Body of pancreas (tissue), 4 donors: ENCODE measurements at regions not wholly inside any gene's neighbourhood (a gene's known extent, or its start where the extent isn't known, plus 50 kb on each side); places are given as distances from the start of the nearest gene placed in this dataset.

Source experiments
- ATAC-seq: fragments of 150-250 bp; one replicate; pipeline ENCODE4 v1.9.1; 2016
- DNase-seq, 4 donors: peaks; one replicate each; pipeline ENCODE4 v3.0.0-alpha.2; 2019
- H3K27ac ChIP-seq, 4 donors: fragments of 200-600 bp; sonication (generic); 1 replicate in 3 of 4; 2 replicates in 1 of 4; pipeline versions ENCODE4 v1.5.1 to v1.6.1; 2016 to 2019; ENCODE audit warnings: mild to moderate bottlenecking in 1 of 4, mixed read lengths in 1 of 4, moderate library complexity in 1 of 4
- H3K27me3 ChIP-seq, 2 donors: fragments of 200-600 bp; sonication (generic); one replicate each; pipeline ENCODE4 v1.6.0; 2016; ENCODE audit warnings: mild to moderate bottlenecking in 1 of 2
- H3K36me3 ChIP-seq, 2 donors: fragments of 200-600 bp; sonication (generic); replicated peaks in 1 of 2; 2 replicates each; pipeline ENCODE4 v1.5.1; 2016; ENCODE audit warnings: low read depth in 2 of 2; ENCODE audit not compliant: insufficient read depth in 1 of 2
- H3K4me1 ChIP-seq: fragments of 200-600 bp; sonication (generic); one replicate; pipeline ENCODE4 v1.6.0; 2016
- H3K4me3 ChIP-seq, 2 donors: fragments of 200-600 bp; sonication (generic); 1 replicate in 1 of 2; 2 replicates in 1 of 2; pipeline ENCODE4 v1.5.1; 2016 to 2019
- H3K9me3 ChIP-seq, 3 donors: fragments of 200-600 bp; sonication (generic); 1 replicate in 2 of 3; 2 replicates in 1 of 3; pipeline ENCODE4 v1.5.1; 2016
- POLR2A ChIP-seq, 3 donors: fragments of 450-650 bp; IDR thresholded peaks; one replicate each; pipeline ENCODE4 v1.6.1; 2016; ENCODE audit warnings: antibody characterized with exemption in 3 of 3, mild to moderate bottlenecking in 2 of 3
- WGBS, 2 donors: methylation state at CpG; one replicate each; pipeline ENCODE4 v1.1.5; 2017; 5-methylcytosine and 5-hydroxymethylcytosine counted together
- intact Hi-C: fragments of 100-400 bp; cut with DNase I; formaldehyde crosslinking; loops from one replicate; pipeline ENCODE4 v1.15.1; 2023
- TF ChIP-seq, protein P1 (sequence below), 7 experiments: fragments of 450-650 bp in 4 of 7; fragments of 200-600 bp in 3 of 7; sonication (generic) in 3 of 7; IDR thresholded peaks; one replicate each; pipeline ENCODE4 v1.5.1; 2016 to 2019; ENCODE audit warnings: antibody characterized with exemption in 7 of 7

- DNase-seq (no peak), ATAC-seq (no peak)
- 37 to 41% methylated on average over 1 of the region's 1 CpG for WGBS, 2 donors
- no peak overlapping the region for H3K27ac ChIP-seq
- TF ChIP-seq POLR2A (IDR thresholded peaks at IDR 0.05), result no peak
- TF ChIP-seq, protein P1, sequence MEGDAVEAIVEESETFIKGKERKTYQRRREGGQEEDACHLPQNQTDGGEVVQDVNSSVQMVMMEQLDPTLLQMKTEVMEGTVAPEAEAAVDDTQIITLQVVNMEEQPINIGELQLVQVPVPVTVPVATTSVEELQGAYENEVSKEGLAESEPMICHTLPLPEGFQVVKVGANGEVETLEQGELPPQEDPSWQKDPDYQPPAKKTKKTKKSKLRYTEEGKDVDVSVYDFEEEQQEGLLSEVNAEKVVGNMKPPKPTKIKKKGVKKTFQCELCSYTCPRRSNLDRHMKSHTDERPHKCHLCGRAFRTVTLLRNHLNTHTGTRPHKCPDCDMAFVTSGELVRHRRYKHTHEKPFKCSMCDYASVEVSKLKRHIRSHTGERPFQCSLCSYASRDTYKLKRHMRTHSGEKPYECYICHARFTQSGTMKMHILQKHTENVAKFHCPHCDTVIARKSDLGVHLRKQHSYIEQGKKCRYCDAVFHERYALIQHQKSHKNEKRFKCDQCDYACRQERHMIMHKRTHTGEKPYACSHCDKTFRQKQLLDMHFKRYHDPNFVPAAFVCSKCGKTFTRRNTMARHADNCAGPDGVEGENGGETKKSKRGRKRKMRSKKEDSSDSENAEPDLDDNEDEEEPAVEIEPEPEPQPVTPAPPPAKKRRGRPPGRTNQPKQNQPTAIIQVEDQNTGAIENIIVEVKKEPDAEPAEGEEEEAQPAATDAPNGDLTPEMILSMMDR (IDR thresholded peaks at IDR 0.05), result no peak
- intact Hi-C loops, result no loop called here
- no peaks in the 10 kb centered on the region for H3K36me3 ChIP-seq
- no peaks in the 10 kb centered on the region for H3K4me1 ChIP-seq
- H3K4me3 ChIP-seq, result no peak overlapping the region
- H3K9me3 ChIP-seq, result no peaks in the 10 kb centered on the region
- no peaks in the 10 kb centered on the region for H3K27me3 ChIP-seq
Measured at GRCh38 chr9:7688626-7689025, 111.0 kb downstream of the DMAC1 start.

DNA sequence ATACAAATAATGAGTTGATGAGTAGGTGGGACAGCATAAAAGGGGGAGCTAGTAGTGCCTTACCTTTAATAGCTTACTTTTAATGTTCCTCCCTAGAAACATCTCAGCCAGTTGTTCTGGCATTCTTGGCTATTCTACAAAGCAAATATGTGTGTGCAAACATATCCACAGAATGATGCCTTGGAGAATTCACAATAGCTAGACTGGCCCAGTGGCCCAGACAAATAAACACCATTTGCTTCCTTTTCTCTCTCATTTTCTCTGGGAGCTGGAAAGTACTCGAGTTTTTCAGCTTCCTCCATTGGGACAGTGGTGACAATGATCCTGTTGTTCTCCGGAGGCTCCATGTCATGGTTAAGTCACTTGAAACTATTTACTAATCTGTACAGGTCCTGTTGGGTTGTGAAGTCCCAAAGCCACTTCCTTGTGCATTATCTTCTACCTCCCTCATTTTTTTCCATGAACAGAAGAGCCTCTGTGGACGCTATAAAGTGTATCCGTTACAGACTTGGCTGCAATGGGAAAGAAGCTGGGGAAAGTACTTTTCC, 122.9 kb downstream of the DMAC1 start:
- H3K4me1 ChIP-seq, result peaks cover 6% of the 10 kb centered on the region
- no peaks in the 10 kb centered on the region for H3K27me3 ChIP-seq
- peak; percentile 68 for ATAC-seq
- no peaks in the 10 kb centered on the region for H3K36me3 ChIP-seq
- 17 to 33% methylated on average over 4 of the region's 4 CpGs for WGBS, 2 donors
- peak overlapping the region in 2 of 4 donors; percentile 35 to 46 for H3K27ac ChIP-seq
- DNase-seq, result peak in 1 of 4 donors; percentile 2
- no peaks in the 10 kb centered on the region for H3K9me3 ChIP-seq
- TF ChIP-seq, protein P1 (IDR thresholded peaks at IDR 0.05), result no peak
- no peak for TF ChIP-seq POLR2A (IDR thresholded peaks at IDR 0.05)
- intact Hi-C loops, result no loop called here
- H3K4me3 ChIP-seq, result no peak overlapping the region

GRCh38 chr9:7671847-7672246, 127.7 kb downstream of the DMAC1 start:
- intact Hi-C loops, result no loop called here
- no peak overlapping the region for H3K27ac ChIP-seq
- WGBS, 2 donors, result 63 to 79% methylated on average over 2 of the region's 2 CpGs

GRCh38 chr9:7668541-7668940, 131.0 kb downstream of the DMAC1 start:
- Histone ChIP-seq H3K27ac (no peak overlapping the region), H3K4me1 (no peaks in the 10 kb centered on the region), H3K36me3 (no peaks in the 10 kb centered on the region), H3K4me3 (no peak overlapping the region), H3K27me3 (no peaks in the 10 kb centered on the region), H3K9me3 (no peaks in the 10 kb centered on the region)
- intact Hi-C loops, result no loop called here
- TF ChIP-seq, protein P1 (IDR thresholded peaks at IDR 0.05), result no peak
- TF ChIP-seq POLR2A (IDR thresholded peaks at IDR 0.05), result no peak
- WGBS, 2 donors, result 31 to 56% methylated on average over 1 of the region's 1 CpG
- DNase-seq (no peak), ATAC-seq (no peak)

More at GRCh38 chr9:7671847-7672246, 127.7 kb downstream of the DMAC1 start:
- DNase-seq (no peak), ATAC-seq (no peak)
- Histone ChIP-seq H3K4me1 (peaks cover under 1% of the 10 kb centered on the region), H3K27me3 (no peaks in the 10 kb centered on the region), H3K36me3 (no peaks in the 10 kb centered on the region), H3K9me3 (no peaks in the 10 kb centered on the region), H3K4me3 (no peak overlapping the region)
- no peak for TF ChIP-seq POLR2A (IDR thresholded peaks at IDR 0.05)
- TF ChIP-seq, protein P1 (IDR thresholded peaks at IDR 0.05), result no peak

DNA sequence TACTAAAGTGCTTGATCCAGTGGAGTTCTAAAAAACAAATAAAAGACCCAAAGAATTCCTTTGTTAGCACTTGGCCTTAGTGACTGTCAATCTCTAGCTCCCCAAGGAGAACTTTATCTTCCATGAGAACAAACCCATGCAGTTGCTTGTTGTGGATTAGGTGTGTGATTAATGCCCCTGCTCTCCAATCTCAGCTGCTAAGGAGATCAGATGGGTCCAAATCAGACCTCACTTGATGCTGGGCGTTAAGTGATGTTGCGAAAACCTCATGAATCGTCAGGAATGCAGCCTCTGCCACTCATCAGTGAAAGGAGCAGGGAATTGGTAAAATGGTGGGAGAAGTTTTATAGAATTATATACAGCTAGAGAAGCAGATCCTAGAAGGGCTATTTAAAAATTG, 133.7 kb downstream of the DMAC1 start:
- H3K27ac ChIP-seq, result no peak overlapping the region
- ATAC-seq, result no peak

More for the DNA sequence above, 133.7 kb downstream of the DMAC1 start:
- Histone ChIP-seq H3K36me3 (no peaks in the 10 kb centered on the region), H3K27me3 (no peaks in the 10 kb centered on the region), H3K4me1 (no peaks in the 10 kb centered on the region), H3K9me3 (no peaks in the 10 kb centered on the region), H3K4me3 (no peak overlapping the region)
- intact Hi-C loops, result no loop called here
- no peak for TF ChIP-seq POLR2A (IDR thresholded peaks at IDR 0.05)
- TF ChIP-seq, protein P1 (IDR thresholded peaks at IDR 0.05), result no peak
- 59 to 66% methylated on average over 3 of the region's 3 CpGs for WGBS, 2 donors
- no peak for DNase-seq
